HL-60/S4 treated with retinoic acid at 250 ng/mL for 4 days and 3 days (cell line): ENCODE measurements at regions not wholly inside any gene's neighbourhood (a gene's known extent, or its start where the extent isn't known, plus 50 kb on each side); places are given as distances from the start of the nearest gene placed in this dataset.
"Not testable (repeated sequence)": the region's sequence is repeated elsewhere in the genome, so short reads cannot be mapped to it uniquely, and the experiment has no call there.

Experiments used
- in situ Hi-C: fragments of 300-500 bp; cut with MboI; formaldehyde crosslinking; loops from 2 replicates; pipeline ENCODE4 v1.7.0; 2022; ENCODE audit warnings: low sequenced_read_pairs

DNA sequence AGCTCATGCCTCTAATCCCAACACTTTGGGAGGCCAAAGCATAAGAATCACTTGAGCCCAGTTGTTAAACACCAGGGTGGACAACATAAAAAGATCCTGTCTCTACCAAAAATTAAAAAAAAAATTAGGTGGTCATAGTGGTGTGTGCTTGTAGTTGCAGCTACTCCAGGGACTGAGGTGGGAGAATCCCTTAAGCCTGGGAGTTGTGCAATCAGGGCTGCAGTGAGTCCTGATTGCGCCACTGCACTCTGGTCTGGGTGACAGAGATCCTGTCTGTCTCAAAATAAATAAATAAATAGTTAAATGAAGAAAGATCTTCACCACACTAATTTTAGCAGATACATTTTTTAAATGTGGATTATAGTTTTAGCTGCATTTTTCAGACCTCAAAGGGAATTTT lies 433.2 kb downstream of the MAT2B start:
- in situ Hi-C loops = no loop called here

DNA sequence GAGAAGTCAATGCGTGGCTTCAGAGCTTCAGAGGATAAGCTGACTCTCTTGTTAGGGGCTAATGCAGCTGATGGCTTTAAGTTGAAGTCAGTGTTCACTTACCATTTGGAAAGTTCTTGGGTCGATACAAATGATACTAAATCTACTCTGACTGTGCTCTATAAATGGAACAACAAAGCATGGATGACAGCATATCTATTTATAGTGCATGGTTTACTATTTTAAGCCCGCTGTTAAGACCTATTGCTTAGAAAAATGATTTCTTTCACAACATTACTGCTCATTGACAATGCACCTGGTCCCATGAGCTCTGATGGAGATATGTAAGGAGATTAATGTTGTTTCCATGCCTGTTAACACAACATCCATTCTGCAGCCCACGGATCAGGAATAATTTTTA lies 435.7 kb downstream of the MAT2B start:
- in situ Hi-C loops = no loop called here

DNA sequence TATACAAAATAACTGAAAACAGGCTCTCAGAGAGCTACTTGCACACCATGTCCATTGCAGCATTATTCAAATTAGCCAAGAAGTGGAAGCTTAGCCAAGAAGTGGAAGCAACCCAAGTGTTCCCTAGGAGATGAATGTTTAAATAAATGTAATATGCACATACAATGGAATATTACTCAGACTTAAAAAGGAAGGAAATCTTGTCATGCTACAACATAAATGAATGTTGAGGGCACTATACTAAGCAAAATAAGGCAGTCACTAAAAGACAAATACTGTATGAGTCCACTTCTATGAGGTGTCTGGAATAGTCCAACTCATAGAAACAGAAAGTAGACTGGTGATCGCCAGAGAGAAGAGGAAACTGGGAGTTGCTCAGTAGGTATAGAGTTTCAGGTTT lies 438.1 kb downstream of the MAT2B start:
- in situ Hi-C loops = no loop called here

DNA sequence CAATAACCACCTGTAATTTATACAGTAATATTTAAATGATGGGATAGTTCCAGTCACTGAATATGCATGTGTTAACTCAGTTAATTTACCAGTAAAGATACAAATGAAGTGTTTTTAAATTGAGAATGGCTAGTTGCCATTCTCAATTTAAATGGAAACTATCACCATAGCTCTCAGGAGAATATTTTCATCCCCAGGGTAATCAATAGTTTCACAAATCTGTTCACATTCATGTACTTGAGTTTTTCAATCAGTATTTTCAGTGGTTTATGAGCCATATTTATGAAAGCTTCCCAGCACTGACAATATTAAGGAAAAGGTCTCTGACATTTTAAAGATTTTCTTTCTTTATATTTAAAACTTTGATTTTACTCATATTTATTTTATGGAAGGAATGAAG lies 439.3 kb downstream of the MAT2B start:
- in situ Hi-C loops = no loop called here

DNA sequence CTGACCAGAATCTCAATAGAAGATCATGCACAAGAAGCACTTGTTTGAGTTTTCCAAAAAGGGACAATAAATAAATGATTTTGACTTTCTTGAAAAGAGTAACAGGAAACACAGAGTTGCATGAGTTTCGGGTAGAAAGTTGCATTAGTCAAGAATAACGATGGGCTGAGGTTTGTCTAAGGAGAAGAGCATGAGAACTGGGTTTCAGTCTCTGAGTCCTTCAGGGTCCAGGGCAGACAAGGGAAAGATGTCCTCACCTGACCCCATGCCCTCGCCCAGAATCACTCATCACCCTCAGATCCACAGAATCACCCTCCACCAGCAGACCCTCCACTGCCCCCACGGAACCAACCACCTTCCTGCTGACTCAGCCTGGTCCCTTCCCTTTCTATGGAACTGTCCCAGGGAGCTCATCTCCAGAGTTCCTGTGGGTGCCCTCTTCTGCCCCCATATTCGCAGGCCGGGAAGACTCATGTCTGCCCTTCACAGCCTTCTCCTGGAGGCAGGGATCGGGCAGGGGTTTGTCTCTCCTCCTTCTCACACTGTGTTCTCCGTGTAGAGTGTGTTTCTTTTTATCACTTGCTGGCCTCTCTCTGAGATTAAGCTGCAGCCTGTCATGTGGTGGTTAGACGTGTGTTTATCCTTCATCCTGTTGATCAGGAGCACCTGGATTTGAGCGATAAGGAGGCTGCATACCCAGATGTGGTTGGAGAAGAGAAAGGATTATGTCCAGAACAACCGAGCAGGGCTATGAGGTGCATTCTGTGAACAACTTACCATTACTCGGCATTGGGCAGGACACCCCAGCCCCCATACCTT lies 442.6 kb downstream of the MAT2B start:
- in situ Hi-C loops = no loop called here

DNA sequence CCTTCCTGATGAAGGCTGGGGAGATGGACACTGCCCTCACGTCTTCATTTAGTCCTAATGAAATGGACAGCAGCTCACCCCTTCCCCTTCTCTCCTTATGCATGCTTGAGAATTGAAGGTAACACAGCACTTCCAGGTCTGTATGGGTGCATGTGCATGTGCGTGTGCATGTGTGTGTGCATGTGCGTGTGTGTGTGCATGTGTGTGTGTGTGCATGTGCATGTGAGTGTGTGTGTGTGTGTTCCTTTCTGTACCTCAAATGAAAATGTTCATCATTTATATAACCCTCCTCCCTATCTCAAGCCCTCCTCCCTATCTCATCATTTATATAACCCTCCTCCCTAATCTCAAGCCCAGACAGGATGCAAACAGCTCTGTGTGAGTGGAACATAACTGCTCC lies 444.8 kb downstream of the MAT2B start:
- in situ Hi-C loops = no loop called here

DNA sequence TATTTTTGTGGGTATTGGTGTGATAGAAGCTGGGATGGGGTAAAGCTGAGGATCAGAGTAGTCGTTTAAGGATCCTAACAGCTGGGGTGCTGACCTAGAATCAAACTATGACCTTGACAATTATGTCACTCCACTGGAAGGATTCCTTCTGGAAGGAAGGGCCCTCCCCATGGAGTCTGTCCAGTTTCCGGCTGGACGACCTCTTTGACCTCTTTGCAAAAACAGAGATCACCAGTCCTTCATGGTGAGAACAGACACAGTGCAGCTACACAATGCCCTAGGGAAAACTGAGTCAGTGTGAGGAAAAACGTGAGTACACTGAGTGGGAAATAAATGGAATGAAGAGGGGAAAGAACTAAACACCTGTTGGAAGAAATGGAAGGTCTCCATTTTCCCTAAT lies 445.6 kb downstream of the MAT2B start:
- in situ Hi-C loops = no loop called here

DNA sequence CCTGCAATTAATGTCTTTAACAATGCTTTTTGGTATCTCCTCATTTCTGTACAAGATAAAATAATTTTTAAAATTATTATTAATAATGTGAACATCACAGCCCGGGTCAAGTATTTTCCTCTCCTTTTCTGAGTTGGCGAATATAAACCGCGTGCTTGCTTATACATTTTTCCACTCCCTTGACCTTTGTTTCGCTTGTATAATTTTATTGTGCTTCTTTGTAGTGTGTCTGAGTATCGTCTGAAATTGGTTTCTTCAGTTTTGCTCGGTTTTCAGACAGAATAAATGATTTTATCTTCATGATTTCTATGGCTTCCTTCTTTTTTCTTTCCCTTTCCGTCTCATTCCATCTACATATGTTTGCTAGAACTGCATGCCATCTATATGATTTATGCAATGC lies 448.5 kb downstream of the MAT2B start:
- in situ Hi-C loops = no loop called here

DNA sequence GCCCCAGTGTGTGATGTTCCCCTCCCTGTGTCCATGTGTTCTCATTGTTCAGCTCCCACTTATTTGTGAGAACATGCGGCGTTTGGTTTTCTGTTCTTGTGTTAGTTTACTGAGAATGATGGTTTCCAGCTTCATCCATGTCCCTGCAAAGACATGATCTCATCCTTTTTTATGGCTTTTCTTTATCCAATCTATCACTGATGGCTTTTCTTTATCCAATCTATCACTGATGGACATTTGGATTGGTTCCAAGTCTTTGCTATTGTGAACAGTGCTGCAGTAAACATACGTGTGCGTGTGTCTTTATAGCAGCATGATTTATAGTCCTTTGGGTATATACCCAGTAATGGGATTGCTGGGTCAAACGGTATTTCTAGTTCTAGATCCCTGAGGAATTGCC lies 455.8 kb downstream of the MAT2B start:
- in situ Hi-C loops = not testable (repeated sequence)

DNA sequence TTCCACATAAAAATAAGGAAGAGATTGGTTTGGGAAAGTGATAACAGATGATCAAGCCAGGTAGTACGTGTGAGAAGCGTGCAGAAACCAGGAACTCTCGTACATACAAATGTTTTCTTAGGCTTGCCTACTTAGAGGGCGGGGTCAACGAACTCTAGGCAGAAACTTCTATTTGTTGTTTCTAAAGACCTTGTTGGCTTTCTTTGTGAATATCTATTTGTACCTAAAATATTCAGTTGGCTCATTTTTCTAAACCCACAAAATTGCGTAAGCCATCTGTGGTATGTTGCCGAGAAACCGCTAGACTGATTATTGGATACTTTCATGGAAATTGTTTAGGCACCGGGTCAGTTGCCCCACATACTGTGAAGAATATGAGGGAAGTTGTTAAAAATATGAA lies 458.5 kb downstream of the MAT2B start:
- in situ Hi-C loops = no loop called here

DNA sequence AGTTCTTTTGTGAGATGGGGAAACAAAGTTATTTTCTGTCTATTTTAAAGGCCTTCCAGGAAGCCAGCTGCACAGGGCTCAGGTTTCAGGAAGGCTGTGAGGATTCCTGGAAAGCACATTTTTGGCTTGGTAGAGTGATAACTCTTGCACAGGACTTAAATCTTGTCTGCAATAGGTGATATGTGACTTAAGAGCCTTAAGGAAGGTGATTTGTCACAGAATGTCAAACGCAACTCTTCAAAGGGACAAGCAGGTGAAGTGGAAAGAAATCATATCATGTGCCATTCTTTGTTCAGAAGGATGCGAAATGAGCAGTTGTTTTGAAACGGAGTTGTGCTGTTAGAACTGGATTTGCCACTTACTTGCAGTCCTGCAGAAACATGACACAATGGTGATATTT lies 459.3 kb downstream of the MAT2B start:
- in situ Hi-C loops = no loop called here

DNA sequence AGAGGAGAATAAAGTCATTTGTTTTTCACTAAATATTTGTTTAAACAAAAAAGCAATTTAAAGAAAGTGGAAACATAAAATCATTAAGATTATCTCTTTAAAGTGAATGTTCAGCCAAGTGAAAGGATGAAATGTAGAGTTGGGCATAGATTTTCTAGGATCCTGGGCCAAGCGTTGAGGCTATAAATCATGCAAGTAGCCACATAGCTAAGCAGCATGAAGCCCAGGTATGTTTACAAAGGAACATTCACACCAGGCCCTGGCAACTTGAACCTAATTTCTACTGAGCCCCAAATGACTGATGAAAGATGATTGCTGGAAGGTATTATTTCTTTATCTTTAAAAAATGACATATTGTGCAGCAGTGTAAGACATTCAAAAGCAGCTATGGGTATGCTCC lies 461.8 kb downstream of the MAT2B start:
- in situ Hi-C loops = no loop called here

DNA sequence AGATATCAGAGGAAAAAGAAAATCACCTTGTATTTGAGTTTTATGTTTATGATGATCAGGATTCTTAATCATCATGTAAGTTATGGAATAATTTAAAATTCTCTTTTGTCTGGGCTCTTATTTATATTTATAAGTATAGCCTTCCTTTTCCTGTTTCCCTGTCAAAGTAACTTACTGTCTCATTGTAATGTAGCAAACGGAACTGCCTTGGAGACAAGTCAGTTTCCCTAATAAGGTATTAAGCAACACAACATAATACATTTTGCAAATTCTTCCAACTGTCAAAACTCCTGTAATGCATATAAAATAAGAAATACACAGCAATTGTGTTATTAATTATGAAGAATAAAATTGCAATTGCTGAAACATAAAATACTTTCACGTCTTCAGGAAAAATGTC lies 463.2 kb downstream of the MAT2B start:
- in situ Hi-C loops = no loop called here

DNA sequence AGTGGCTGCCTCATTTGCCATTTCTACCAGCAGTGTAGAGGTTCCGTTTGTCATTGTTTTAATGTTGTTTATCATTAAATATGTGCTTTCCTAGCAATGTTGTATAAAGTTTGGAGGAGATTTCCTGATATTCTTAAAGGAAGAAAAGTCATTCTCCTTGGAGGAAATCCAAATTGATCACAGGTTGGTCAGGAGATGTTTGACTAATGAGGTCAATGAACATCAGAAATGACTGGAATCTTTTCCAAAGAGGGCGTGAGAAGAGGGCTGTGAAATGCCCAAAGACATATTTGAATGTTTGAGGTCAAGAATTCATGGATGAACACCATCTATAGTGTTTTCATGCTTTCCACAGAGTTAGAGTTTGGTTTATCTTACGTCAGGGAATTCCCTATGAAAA lies 471.3 kb downstream of the MAT2B start:
- in situ Hi-C loops = no loop called here

DNA sequence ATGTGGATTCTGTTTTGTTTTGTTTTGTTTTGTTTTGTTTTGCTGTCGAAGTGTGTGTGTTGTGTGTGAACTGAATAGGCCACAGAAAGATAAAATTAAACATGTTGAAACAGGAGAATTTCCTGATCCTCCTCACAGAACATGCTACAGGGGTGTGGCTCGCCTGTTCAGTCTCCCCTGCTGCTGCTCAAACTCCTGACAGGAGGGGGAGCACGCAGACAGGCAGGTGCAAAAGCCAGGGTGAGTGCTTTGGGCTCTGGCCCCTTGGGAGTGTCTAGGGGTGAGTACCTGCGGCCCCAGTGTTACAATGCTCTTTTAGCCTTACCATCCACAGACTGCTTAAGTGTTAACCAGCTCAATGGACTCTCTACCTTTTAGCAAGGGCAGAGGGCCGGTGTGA lies 473.5 kb downstream of the MAT2B start:
- in situ Hi-C loops = no loop called here

DNA sequence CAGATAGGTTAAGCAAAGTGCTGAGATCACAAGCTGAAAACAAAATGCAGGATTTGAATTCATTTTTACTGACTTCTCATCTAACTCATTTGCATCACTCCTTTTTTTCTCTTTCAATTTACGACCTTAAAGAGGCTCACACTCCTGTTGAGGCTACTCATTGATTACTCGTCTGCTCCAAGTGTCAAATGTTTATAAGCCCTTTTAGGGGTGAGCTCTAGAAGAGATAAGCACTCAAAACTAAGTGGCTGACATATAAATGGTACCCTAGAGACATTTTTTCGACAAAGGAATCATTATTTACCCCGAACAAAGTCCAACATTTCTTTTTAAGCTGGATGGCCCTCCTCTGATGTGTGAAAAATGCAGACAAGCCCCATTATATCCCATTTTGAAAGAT lies 483.1 kb downstream of the MAT2B start:
- in situ Hi-C loops = no loop called here

DNA sequence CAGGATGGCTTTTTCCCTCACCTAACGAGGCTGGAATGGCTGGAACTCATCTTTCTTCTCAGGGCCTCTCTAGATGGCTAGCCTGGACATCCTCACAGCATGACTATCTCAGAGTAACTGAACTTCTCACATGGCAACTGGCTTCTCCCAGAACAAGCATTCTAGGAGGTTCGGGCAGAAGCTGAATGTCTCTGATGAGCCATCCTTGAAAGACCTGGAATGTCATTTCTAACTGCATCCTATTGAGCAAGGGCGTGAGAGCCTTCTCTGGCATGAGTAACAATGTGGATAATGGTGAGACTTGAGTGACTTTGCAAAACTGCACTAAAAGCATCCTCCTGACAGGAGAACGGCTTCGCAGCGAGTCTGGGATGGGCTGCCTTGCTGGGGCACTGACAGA lies 487.7 kb downstream of the MAT2B start:
- in situ Hi-C loops = no loop called here

DNA sequence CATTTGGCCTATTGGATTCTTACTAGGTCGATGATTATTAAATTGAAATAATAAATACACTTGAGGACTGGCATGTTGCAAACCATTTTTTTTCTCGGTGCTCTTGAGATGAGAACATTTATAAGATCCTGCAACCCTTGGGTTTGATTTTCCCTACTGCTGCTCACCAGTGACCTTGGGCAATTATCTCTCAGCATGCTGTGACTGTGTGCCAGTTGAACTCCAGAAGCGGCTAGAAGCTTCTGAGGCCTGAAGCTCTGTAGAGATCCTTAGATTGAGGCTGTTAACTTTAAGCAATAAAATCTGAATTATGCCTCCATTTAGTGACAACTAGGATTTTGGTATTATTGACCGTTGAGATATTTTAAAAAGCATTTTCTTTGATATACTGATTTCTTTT lies 489.8 kb downstream of the MAT2B start:
- in situ Hi-C loops = no loop called here

DNA sequence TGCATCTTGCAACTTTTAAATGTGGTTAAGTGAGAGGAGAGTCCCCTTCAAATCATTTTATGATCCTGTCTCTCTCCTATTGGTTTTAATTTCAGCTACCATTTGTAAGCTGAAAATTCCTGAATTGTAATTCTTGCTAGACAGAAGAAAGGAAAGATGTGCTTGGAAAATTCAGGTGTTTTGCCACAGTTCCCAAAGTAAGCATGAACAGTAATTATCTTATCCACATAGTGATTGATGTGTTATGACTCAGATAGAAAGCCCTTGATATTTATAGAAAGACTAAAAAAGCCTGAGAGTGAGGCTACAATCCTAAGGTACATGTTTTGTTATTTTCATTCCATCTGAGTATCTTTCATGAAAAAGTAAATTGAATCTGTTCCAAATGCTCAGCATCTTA lies 492.5 kb downstream of the MAT2B start:
- in situ Hi-C loops = no loop called here

DNA sequence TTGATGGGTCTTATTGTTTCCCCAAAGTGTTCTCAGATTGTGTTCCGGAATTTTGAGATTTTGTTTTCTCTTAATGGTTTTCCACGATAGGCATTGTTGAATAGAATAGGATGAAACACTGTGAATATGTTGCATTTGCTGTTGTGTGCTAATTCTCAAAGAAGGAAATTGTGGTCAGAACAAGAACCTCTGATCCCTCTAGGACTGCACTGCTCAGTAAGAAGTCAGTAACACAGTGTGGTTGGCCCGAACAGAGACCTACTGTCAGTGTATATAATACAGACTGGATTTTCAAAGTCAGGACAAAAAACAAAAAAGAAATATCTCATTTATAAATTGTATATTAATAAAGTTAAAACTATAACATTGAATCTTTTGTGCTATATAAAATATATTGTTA lies 494.8 kb downstream of the MAT2B start:
- in situ Hi-C loops = no loop called here

DNA sequence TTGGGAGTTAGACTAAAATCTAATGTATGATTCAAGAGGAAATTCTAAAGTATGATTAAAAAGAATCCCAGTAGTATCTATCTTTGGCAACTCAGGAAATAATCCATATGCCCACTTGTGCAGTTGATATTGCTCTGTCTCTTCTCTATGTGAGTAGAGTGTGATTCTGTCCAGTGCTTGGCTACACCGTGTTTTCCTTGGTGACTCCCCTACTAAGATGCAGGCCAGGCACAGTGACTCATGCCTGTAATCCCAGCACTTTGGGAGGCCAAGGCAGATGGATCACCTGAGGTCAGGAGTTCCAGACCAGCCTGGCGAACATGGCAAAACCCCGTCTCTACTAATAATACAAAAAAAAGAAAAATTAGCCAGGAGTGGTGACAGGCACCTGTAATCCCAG lies 495.4 kb downstream of the MAT2B start:
- in situ Hi-C loops = no loop called here

DNA sequence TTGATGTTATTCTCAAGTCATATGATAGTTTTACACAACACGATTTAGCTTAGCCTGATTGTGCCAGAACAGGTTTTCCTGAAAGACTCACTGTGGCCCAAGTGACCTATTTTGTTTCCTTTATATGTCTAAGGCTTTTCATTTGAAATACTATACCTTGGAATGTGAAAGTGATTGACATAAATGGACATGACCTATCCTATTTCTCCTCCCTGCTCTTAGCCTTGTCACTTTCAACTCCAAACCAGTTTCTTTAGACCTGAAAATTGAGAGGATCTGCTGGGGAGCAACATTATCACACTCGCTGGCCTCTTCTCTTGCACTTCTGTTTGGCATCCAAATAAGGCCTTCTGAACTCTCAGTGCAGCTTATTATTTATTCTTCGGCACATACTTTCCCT lies 496.8 kb downstream of the MAT2B start:
- in situ Hi-C loops = no loop called here

DNA sequence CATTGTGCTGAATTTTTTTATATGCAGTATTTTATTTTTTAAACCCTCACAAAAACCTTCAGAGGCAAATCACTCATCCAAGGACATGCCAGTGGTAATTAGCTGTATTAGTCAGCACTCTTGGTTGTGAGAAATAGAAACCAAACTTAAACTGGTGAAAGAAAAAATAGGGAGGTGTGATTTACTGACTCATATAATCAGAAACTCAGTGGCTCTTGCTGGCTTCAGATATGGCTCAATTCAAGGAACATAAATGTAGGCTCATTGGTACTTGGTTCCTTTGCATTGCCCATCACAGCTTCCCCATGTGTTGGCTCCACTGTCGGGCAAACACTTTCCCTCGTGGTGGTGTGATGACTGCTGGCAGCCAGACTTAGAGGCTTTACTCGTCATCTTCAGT lies 497.2 kb downstream of the MAT2B start:
- in situ Hi-C loops = no loop called here
